ENCODE measurements at regions not wholly inside any gene's neighbourhood (a gene's known extent, or its start where the extent isn't known, plus 50 kb on each side); places are given as distances from the start of the nearest gene placed in this dataset.

GRCh38 chr14:66094001-66094727 lies 392.0 kb upstream of the CCDC196 start:
- intact Hi-C loops (cut with micrococcal nuclease) = no loop called here

- intact Hi-C loops (cut with micrococcal nuclease) = no loop called here
Observed at GRCh38 chr14:66099451-66099850, 386.7 kb upstream of the CCDC196 start.

GRCh38 chr14:66099931-66100330 lies 386.2 kb upstream of the CCDC196 start:
- intact Hi-C loops (cut with micrococcal nuclease) = no loop called here

GRCh38 chr14:66101662-66102061 lies 384.5 kb upstream of the CCDC196 start:
- intact Hi-C loops (cut with micrococcal nuclease) = no loop called here

GRCh38 chr14:66104486-66104885 lies 381.7 kb upstream of the CCDC196 start:
- intact Hi-C loops (cut with micrococcal nuclease) = no loop called here

GRCh38 chr14:66105815-66106214 lies 380.4 kb upstream of the CCDC196 start:
- intact Hi-C loops (cut with micrococcal nuclease) = no loop called here

- intact Hi-C loops (cut with micrococcal nuclease) = no loop called here
Observed at GRCh38 chr14:66109426-66109825, 376.7 kb upstream of the CCDC196 start.

- intact Hi-C loops (cut with micrococcal nuclease) = no loop called here
Observed at GRCh38 chr14:66111891-66112290, 374.3 kb upstream of the CCDC196 start.

GRCh38 chr14:66114071-66114470 lies 372.1 kb upstream of the CCDC196 start:
- intact Hi-C loops (cut with micrococcal nuclease) = no loop called here

- intact Hi-C loops (cut with micrococcal nuclease) = no loop called here
Observed at GRCh38 chr14:66115740-66116502, 370.2 kb upstream of the CCDC196 start.

GRCh38 chr14:66116732-66117131 lies 369.4 kb upstream of the CCDC196 start:
- intact Hi-C loops (cut with micrococcal nuclease) = no loop called here

GRCh38 chr14:66117600-66117999 lies 368.6 kb upstream of the CCDC196 start:
- intact Hi-C loops (cut with micrococcal nuclease) = no loop called here

- intact Hi-C loops (cut with micrococcal nuclease) = no loop called here
Observed at GRCh38 chr14:66119606-66120231, 366.5 kb upstream of the CCDC196 start.

- intact Hi-C loops (cut with micrococcal nuclease) = no loop called here
Observed at GRCh38 chr14:66120402-66120801, 365.8 kb upstream of the CCDC196 start.

GRCh38 chr14:66121859-66122258 lies 364.3 kb upstream of the CCDC196 start:
- intact Hi-C loops (cut with micrococcal nuclease) = no loop called here

- intact Hi-C loops (cut with micrococcal nuclease) = no loop called here
Observed at GRCh38 chr14:66129224-66129623, 356.9 kb upstream of the CCDC196 start.

GRCh38 chr14:66131111-66131510 lies 355.1 kb upstream of the CCDC196 start:
- intact Hi-C loops (cut with micrococcal nuclease) = no loop called here

- intact Hi-C loops (cut with micrococcal nuclease) = no loop called here
Observed at GRCh38 chr14:66133666-66134065, 352.5 kb upstream of the CCDC196 start.

GRCh38 chr14:66135831-66136230 lies 350.3 kb upstream of the CCDC196 start:
- intact Hi-C loops (cut with micrococcal nuclease) = no loop called here

- intact Hi-C loops (cut with micrococcal nuclease) = no loop called here
Observed at GRCh38 chr14:66137081-66137480, 349.1 kb upstream of the CCDC196 start.

- intact Hi-C loops (cut with micrococcal nuclease) = no loop called here
Observed at GRCh38 chr14:66139432-66139831, 346.7 kb upstream of the CCDC196 start.

GRCh38 chr14:66140213-66140918 lies 345.8 kb upstream of the CCDC196 start:
- intact Hi-C loops (cut with micrococcal nuclease) = no loop called here

All from T-helper 1 cell treated with Interleukin-12 subunit alpha and Interleukin-12 subunit beta and Interleukin-4 antibody, amounts not matched to agents 30 ng/mL and 1 ng/mL, for 36 hours (primary cell).